ENCODE measurements at regions not wholly inside any gene's neighbourhood (a gene's known extent, or its start where the extent isn't known, plus 50 kb on each side); places are given as distances from the start of the nearest gene placed in this dataset.

GRCh38 chr1:57882072-57882471, 458.2 kb upstream of the DAB1 start:
- 83% methylated on average over 3 of the region's 3 CpGs for WGBS
- Histone ChIP-seq H3K9ac (ENCODE audit: low read depth in 1 of 2, low read length in 2 of 2) (no peak overlapping the region), H3K27ac (ENCODE audit: low read depth in 1 of 2, low read length in 2 of 2) (no peak overlapping the region), H3K4me3 (ENCODE audit: low read depth in 1 of 3, low read length in 3 of 3) (no peak overlapping the region), H3K4me1 (ENCODE audit: control insufficient read depth in 4 of 4, insufficient read depth in 4 of 4, low read length in 3 of 4) (no peaks in the 10 kb centered on the region), H3K36me3 (ENCODE audit: control insufficient read depth in 4 of 4, insufficient read depth in 3 of 4, low read depth in 1 of 4, low read length in 3 of 4) (no peaks in the 10 kb centered on the region), H3K27me3 (ENCODE audit: control insufficient read depth in 4 of 4, insufficient read depth in 4 of 4, low read length in 3 of 4) (no peaks in the 10 kb centered on the region), H3K9me3 (ENCODE audit: control insufficient read depth in 4 of 4, low read length in 3 of 4) (no peaks in the 10 kb centered on the region)
- DNase-seq (ENCODE audit: low spot score) = no peak
- TF ChIP-seq YY1 (IDR thresholded peaks at IDR 0.05) (no peak), NR2F2 (IDR thresholded peaks at IDR 0.05) (no peak), FOXA2 (IDR thresholded peaks at IDR 0.05) (no peak), EGR1 (IDR thresholded peaks at IDR 0.05; ENCODE audit: low read depth in 2 of 2) (no peak), REST (IDR thresholded peaks at IDR 0.05) (no peak), RXRA (IDR thresholded peaks at IDR 0.05) (no peak), JUND (IDR thresholded peaks at IDR 0.05) (no peak), HNF4A (conservative IDR thresholded peaks at IDR 0.05) (no peak), RAD21 (IDR thresholded peaks at IDR 0.05) (no peak), ZBTB33 (IDR thresholded peaks at IDR 0.05) (no peak), CTCF (IDR thresholded peaks at IDR 0.05; ENCODE audit: low read depth, low read length, missing input control) (no peak), ATF3 (IDR thresholded peaks at IDR 0.05) (no peak), TAF1 (conservative IDR thresholded peaks at IDR 0.05) (no peak), HNF4G (IDR thresholded peaks at IDR 0.05) (no peak), SP1 (IDR thresholded peaks at IDR 0.05) (no peak), MAX (IDR thresholded peaks at IDR 0.05) (no peak), FOXA1 (IDR thresholded peaks at IDR 0.05) (no peak), GABPA (IDR thresholded peaks at IDR 0.05 in 1 of 2, conservative IDR thresholded peaks at IDR 0.05 in 1 of 2) (no peak)

All from liver (tissue), 8 donors.